ENCODE measurements at regions not wholly inside any gene's neighbourhood (a gene's known extent, or its start where the extent isn't known, plus 50 kb on each side); places are given as distances from the start of the nearest gene placed in this dataset.

GRCh38 chr7:67598469-67598868 is 601.8 kb downstream of the TYW1 start:
- Histone ChIP-seq H3K9ac (ENCODE audit: low read depth, low read length) (no peak overlapping the region), H3K36me3 (ENCODE audit: insufficient read depth, low read length) (no peaks in the 10 kb centered on the region), H3K4me3 (ENCODE audit: low read length) (no peak overlapping the region), H3K27ac (ENCODE audit: low read depth, low read length) (no peak overlapping the region), H3K27me3 (ENCODE audit: insufficient read depth, low read length) (no peaks in the 10 kb centered on the region), H3K4me1 (ENCODE audit: insufficient read depth, low read length) (0 out of 2 replicates have a peak, but pooled peaks cover 5% of the 10 kb centered on the region), H3K9me3 (ENCODE audit: insufficient read depth, low read depth, low read length) (no peaks in the 10 kb centered on the region)

- H3K4me1 ChIP-seq (ENCODE audit: insufficient read depth, low read length) = no peaks in the 10 kb centered on the region
- H3K27ac ChIP-seq (ENCODE audit: low read depth, low read length) = no peak overlapping the region
- H3K36me3 ChIP-seq (ENCODE audit: insufficient read depth, low read length) = no peaks in the 10 kb centered on the region
- 93% methylated on average over 10 of the region's 10 CpGs for WGBS
- no peaks in the 10 kb centered on the region for H3K9me3 ChIP-seq (ENCODE audit: insufficient read depth, low read depth, low read length)
- no peak overlapping the region for H3K9ac ChIP-seq (ENCODE audit: low read depth, low read length)
- no peaks in the 10 kb centered on the region for H3K27me3 ChIP-seq (ENCODE audit: insufficient read depth, low read length)
- no peak overlapping the region for H3K4me3 ChIP-seq (ENCODE audit: low read length)
These were observed 602.9 kb downstream of the TYW1 start for GRCh38 chr7:67599331-67600062.

- no peak overlapping the region for H3K9ac ChIP-seq (ENCODE audit: low read depth, low read length)
These were observed 605.7 kb downstream of the TYW1 start for GRCh38 chr7:67602246-67602887.

GRCh38 chr7:67604461-67605386 is 608.1 kb downstream of the TYW1 start:
- Histone ChIP-seq H3K4me1 (ENCODE audit: insufficient read depth, low read length) (0 out of 2 replicates have a peak, but pooled peaks cover 2% of the 10 kb centered on the region), H3K9ac (ENCODE audit: low read depth, low read length) (no peak overlapping the region), H3K4me3 (ENCODE audit: low read length) (no peak overlapping the region), H3K27me3 (ENCODE audit: insufficient read depth, low read length) (no peaks in the 10 kb centered on the region), H3K27ac (ENCODE audit: low read depth, low read length) (no peak overlapping the region), H3K9me3 (ENCODE audit: insufficient read depth, low read depth, low read length) (no peaks in the 10 kb centered on the region), H3K36me3 (ENCODE audit: insufficient read depth, low read length) (no peaks in the 10 kb centered on the region)
- 99% methylated on average over 2 of the region's 2 CpGs for WGBS

More at GRCh38 chr7:67602246-67602887, 605.7 kb downstream of the TYW1 start:
- Histone ChIP-seq H3K4me1 (ENCODE audit: insufficient read depth, low read length) (no peaks in the 10 kb centered on the region), H3K9me3 (ENCODE audit: insufficient read depth, low read depth, low read length) (no peaks in the 10 kb centered on the region), H3K36me3 (ENCODE audit: insufficient read depth, low read length) (no peaks in the 10 kb centered on the region), H3K27ac (ENCODE audit: low read depth, low read length) (no peak overlapping the region), H3K27me3 (ENCODE audit: insufficient read depth, low read length) (no peaks in the 10 kb centered on the region), H3K4me3 (ENCODE audit: low read length) (no peak overlapping the region)
- 96% methylated on average over 11 of the region's 12 CpGs for WGBS

GRCh38 chr7:67608806-67609205 is 612.2 kb downstream of the TYW1 start:
- Histone ChIP-seq H3K4me3 (ENCODE audit: low read length) (no peak overlapping the region), H3K27ac (ENCODE audit: low read depth, low read length) (no peak overlapping the region), H3K4me1 (ENCODE audit: insufficient read depth, low read length) (0 out of 2 replicates have a peak, but pooled peaks cover 2% of the 10 kb centered on the region), H3K36me3 (ENCODE audit: insufficient read depth, low read length) (no peaks in the 10 kb centered on the region), H3K27me3 (ENCODE audit: insufficient read depth, low read length) (no peaks in the 10 kb centered on the region; the same call in 1 of the 2 replicates), H3K9ac (ENCODE audit: low read depth, low read length) (no peak overlapping the region), H3K9me3 (ENCODE audit: insufficient read depth, low read depth, low read length) (peaks cover 6% of the 10 kb centered on the region; the same call in 1 of the 2 replicates)
- 95% methylated on average over 3 of the region's 3 CpGs for WGBS

GRCh38 chr7:67610897-67611296 is 614.3 kb downstream of the TYW1 start:
- H3K9ac ChIP-seq (ENCODE audit: low read depth, low read length) = no peak overlapping the region
- H3K4me1 ChIP-seq (ENCODE audit: insufficient read depth, low read length) = 0 out of 2 replicates have a peak, but pooled peaks cover 2% of the 10 kb centered on the region
- 90% methylated on average over 6 of the region's 6 CpGs for WGBS
- no peak overlapping the region for H3K4me3 ChIP-seq (ENCODE audit: low read length)
- H3K27ac ChIP-seq (ENCODE audit: low read depth, low read length) = no peak overlapping the region
- H3K27me3 ChIP-seq (ENCODE audit: insufficient read depth, low read length) = no peaks in the 10 kb centered on the region; the same call in 1 of the 2 replicates
- no peaks in the 10 kb centered on the region for H3K36me3 ChIP-seq (ENCODE audit: insufficient read depth, low read length)
- peaks cover 6% of the 10 kb centered on the region; the same call in 1 of the 2 replicates for H3K9me3 ChIP-seq (ENCODE audit: insufficient read depth, low read depth, low read length)

GRCh38 chr7:67614843-67615242 is 618.2 kb downstream of the TYW1 start:
- Histone ChIP-seq H3K27ac (ENCODE audit: low read depth, low read length) (no peak overlapping the region), H3K4me1 (ENCODE audit: insufficient read depth, low read length) (no peaks in the 10 kb centered on the region), H3K9ac (ENCODE audit: low read depth, low read length) (no peak overlapping the region), H3K27me3 (ENCODE audit: insufficient read depth, low read length) (no peaks in the 10 kb centered on the region; the same call in 1 of the 2 replicates), H3K9me3 (ENCODE audit: insufficient read depth, low read depth, low read length) (peaks cover 6% of the 10 kb centered on the region; the same call in 1 of the 2 replicates), H3K36me3 (ENCODE audit: insufficient read depth, low read length) (no peaks in the 10 kb centered on the region), H3K4me3 (ENCODE audit: low read length) (no peak overlapping the region)
- WGBS = 76% methylated on average over 2 of the region's 2 CpGs

GRCh38 chr7:67616517-67616916 is 619.9 kb downstream of the TYW1 start:
- Histone ChIP-seq H3K27ac (ENCODE audit: low read depth, low read length) (no peak overlapping the region), H3K4me3 (ENCODE audit: low read length) (no peak overlapping the region), H3K9me3 (ENCODE audit: insufficient read depth, low read depth, low read length) (peaks cover 6% of the 10 kb centered on the region; the same call in 1 of the 2 replicates), H3K36me3 (ENCODE audit: insufficient read depth, low read length) (no peaks in the 10 kb centered on the region), H3K27me3 (ENCODE audit: insufficient read depth, low read length) (no peaks in the 10 kb centered on the region), H3K9ac (ENCODE audit: low read depth, low read length) (no peak overlapping the region), H3K4me1 (ENCODE audit: insufficient read depth, low read length) (no peaks in the 10 kb centered on the region)
- WGBS = 94% methylated on average over 7 of the region's 7 CpGs

GRCh38 chr7:67618556-67619162 is 622.0 kb downstream of the TYW1 start:
- Histone ChIP-seq H3K4me3 (ENCODE audit: low read length) (no peak overlapping the region), H3K9ac (ENCODE audit: low read depth, low read length) (no peak overlapping the region), H3K27me3 (ENCODE audit: insufficient read depth, low read length) (no peaks in the 10 kb centered on the region), H3K27ac (ENCODE audit: low read depth, low read length) (no peak overlapping the region), H3K4me1 (ENCODE audit: insufficient read depth, low read length) (no peaks in the 10 kb centered on the region), H3K36me3 (ENCODE audit: insufficient read depth, low read length) (no peaks in the 10 kb centered on the region), H3K9me3 (ENCODE audit: insufficient read depth, low read depth, low read length) (no peaks in the 10 kb centered on the region)
- 85% methylated on average over 8 of the region's 8 CpGs for WGBS

- H3K9me3 ChIP-seq (ENCODE audit: insufficient read depth, low read depth, low read length) = no peaks in the 10 kb centered on the region
- H3K27ac ChIP-seq (ENCODE audit: low read depth, low read length) = no peak overlapping the region
- no peaks in the 10 kb centered on the region for H3K4me1 ChIP-seq (ENCODE audit: insufficient read depth, low read length)
- H3K4me3 ChIP-seq (ENCODE audit: low read length) = no peak overlapping the region
- 41% methylated on average over 11 of the region's 11 CpGs for WGBS
- no peak overlapping the region for H3K9ac ChIP-seq (ENCODE audit: low read depth, low read length)
- H3K36me3 ChIP-seq (ENCODE audit: insufficient read depth, low read length) = no peaks in the 10 kb centered on the region
- H3K27me3 ChIP-seq (ENCODE audit: insufficient read depth, low read length) = no peaks in the 10 kb centered on the region
These were observed 622.5 kb downstream of the TYW1 start for GRCh38 chr7:67619175-67619574.
